ENCODE measurements at regions not wholly inside any gene's neighbourhood (a gene's known extent, or its start where the extent isn't known, plus 50 kb on each side); places are given as distances from the start of the nearest gene placed in this dataset.
A peak's percentile ranks its signal among the peaks of the same experiment; 100 is the strongest.
"Not testable (repeated sequence)": the region's sequence is repeated elsewhere in the genome, so short reads cannot be mapped to it uniquely, and the experiment has no call there.

GRCh38 chr20:29443819-29444218 lies 1813.6 kb upstream of the DEFB115 start:
- Histone ChIP-seq H3K4me3 (no peak overlapping the region), H4K20me1 (ENCODE audit: insufficient read depth) (no peaks in the 10 kb centered on the region), H3K4me1 (ENCODE audit: insufficient read depth) (no peaks in the 10 kb centered on the region), H3F3A (ENCODE audit: insufficient read depth) (no peaks in the 10 kb centered on the region), H3K27me3 (replicated peaks; ENCODE audit: insufficient read depth) (no peaks in the 10 kb centered on the region), H3K9me2 (ENCODE audit: insufficient read depth) (no peaks in the 10 kb centered on the region), H3K79me2 (ENCODE audit: insufficient read depth) (no peaks in the 10 kb centered on the region), H3K9ac (no peak overlapping the region), H2AFZ (no peak overlapping the region), H3K9me3 (ENCODE audit: low read depth) (no peaks in the 10 kb centered on the region), H3K4me2 (ENCODE audit: unreplicated experiment) (no peak overlapping the region), H3K36me3 (ENCODE audit: low read depth) (no peaks in the 10 kb centered on the region), H3K27ac (no peak overlapping the region)
- TF ChIP-seq EZH2phosphoT487 (IDR thresholded peaks at IDR 0.05; ENCODE audit: insufficient read depth, low read depth): no peak
- TF ChIP-seq EZH2 (IDR thresholded peaks at IDR 0.05; ENCODE audit: insufficient read depth, poor library complexity, severe bottlenecking): no peak
- in situ Hi-C loops (cut with MboI): no loop called here
- WGBS, 2 experiments (ENCODE audit: low coverage in 1 of 2, low lambda C conversion rate in 2 of 2, missing lambda C conversion rate in 2 of 2): 3 to 4% methylated on average over 3 of the region's 3 CpGs
- DNase-seq: no peak

GRCh38 chr20:29445050-29445907 lies 1812.2 kb upstream of the DEFB115 start:
- H3K27ac ChIP-seq; in situ Hi-C loops (cut with MboI); H4K20me1 ChIP-seq (ENCODE audit: insufficient read depth); H3K9me3 ChIP-seq (ENCODE audit: low read depth); H3K9me2 ChIP-seq (ENCODE audit: insufficient read depth); H3K27me3 ChIP-seq (replicated peaks; ENCODE audit: insufficient read depth); H3K9ac ChIP-seq; H3K4me1 ChIP-seq (ENCODE audit: insufficient read depth); H3F3A ChIP-seq (ENCODE audit: insufficient read depth); H3K79me2 ChIP-seq (ENCODE audit: insufficient read depth); H3K36me3 ChIP-seq (ENCODE audit: low read depth): not testable (repeated sequence)
- Histone ChIP-seq H3K4me2 (ENCODE audit: unreplicated experiment) (peak overlapping the region; percentile 35), H2AFZ (peak overlapping the region; percentile 75), H3K4me3 (peak overlapping the region; percentile 55; the same call in 1 of the 2 replicates)
- DNase-seq: peak; percentile 47
- 30 to 31% methylated on average over 26 to 28 of the region's 28 CpGs for WGBS, 2 experiments (ENCODE audit: low coverage in 1 of 2, low lambda C conversion rate in 2 of 2, missing lambda C conversion rate in 2 of 2)

GRCh38 chr20:29447517-29448484 lies 1809.7 kb upstream of the DEFB115 start:
- H3K79me2 ChIP-seq (ENCODE audit: insufficient read depth); H3K4me1 ChIP-seq (ENCODE audit: insufficient read depth); H3K9me3 ChIP-seq (ENCODE audit: low read depth); H3K27ac ChIP-seq; H3K36me3 ChIP-seq (ENCODE audit: low read depth); H3K9me2 ChIP-seq (ENCODE audit: insufficient read depth); H2AFZ ChIP-seq; H3K27me3 ChIP-seq (replicated peaks; ENCODE audit: insufficient read depth); H3K4me2 ChIP-seq (ENCODE audit: unreplicated experiment); H3K4me3 ChIP-seq; in situ Hi-C loops (cut with MboI); DNase-seq; H4K20me1 ChIP-seq (ENCODE audit: insufficient read depth); H3K9ac ChIP-seq; H3F3A ChIP-seq (ENCODE audit: insufficient read depth): not testable (repeated sequence)
- WGBS, 2 experiments (ENCODE audit: low coverage in 1 of 2, low lambda C conversion rate in 2 of 2, missing lambda C conversion rate in 2 of 2): 32 to 38% methylated on average over 44 to 52 of the region's 52 CpGs

DNA sequence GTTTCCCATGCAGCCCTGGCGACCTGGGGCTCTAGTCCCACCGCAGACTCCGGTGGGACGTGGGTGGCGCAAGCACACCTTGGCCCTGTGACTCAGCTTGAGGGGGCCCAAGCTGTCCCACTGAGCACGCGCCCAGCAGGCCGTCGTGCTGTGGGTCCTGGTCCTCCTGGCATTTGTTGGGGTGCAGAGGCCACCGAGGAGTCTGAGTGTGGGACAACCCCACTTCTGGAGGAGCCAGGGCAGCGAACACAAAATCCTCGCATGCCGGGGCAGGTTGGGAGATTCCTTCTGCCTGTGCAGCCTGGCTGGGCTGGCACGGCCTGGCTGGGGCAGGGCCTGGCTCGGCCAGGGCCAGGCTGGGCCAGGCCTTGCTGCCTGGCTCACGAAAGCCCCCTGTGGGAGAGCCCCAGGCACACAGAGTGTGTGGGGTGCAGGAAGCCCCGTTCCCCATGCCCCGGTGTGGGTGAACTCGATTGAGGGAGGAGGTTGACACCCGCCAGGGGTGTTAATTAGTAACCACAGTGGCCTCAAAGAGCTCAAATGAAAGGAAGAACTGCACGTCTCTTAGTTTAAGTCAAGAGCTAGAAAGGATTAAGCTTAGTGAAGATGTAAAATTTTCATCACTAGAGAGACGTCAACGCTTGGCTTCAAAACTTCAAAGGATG lies 1808.5 kb upstream of the DEFB115 start:
- no peaks in the 10 kb centered on the region for H3K9me2 ChIP-seq (ENCODE audit: insufficient read depth)
- H3K9me3 ChIP-seq (ENCODE audit: low read depth): no peaks in the 10 kb centered on the region
- H3K4me3 ChIP-seq: no peak overlapping the region
- no peak overlapping the region for H3K4me2 ChIP-seq (ENCODE audit: unreplicated experiment)
- 49 to 51% methylated on average over 23 of the region's 23 CpGs for WGBS, 2 experiments (ENCODE audit: low coverage in 1 of 2, low lambda C conversion rate in 2 of 2, missing lambda C conversion rate in 2 of 2)
- no peak overlapping the region for H2AFZ ChIP-seq
- in situ Hi-C loops (cut with MboI): no loop called here
- H3K36me3 ChIP-seq (ENCODE audit: low read depth): no peaks in the 10 kb centered on the region
- no peaks in the 10 kb centered on the region for H4K20me1 ChIP-seq (ENCODE audit: insufficient read depth)
- DNase-seq: no peak
- H3K4me1 ChIP-seq (ENCODE audit: insufficient read depth): no peaks in the 10 kb centered on the region
- no peaks in the 10 kb centered on the region for H3K79me2 ChIP-seq (ENCODE audit: insufficient read depth)
- no peaks in the 10 kb centered on the region for H3F3A ChIP-seq (ENCODE audit: insufficient read depth)
- no peak for TF ChIP-seq EZH2phosphoT487 (IDR thresholded peaks at IDR 0.05; ENCODE audit: insufficient read depth, low read depth)
- no peak for TF ChIP-seq EZH2 (IDR thresholded peaks at IDR 0.05; ENCODE audit: insufficient read depth, poor library complexity, severe bottlenecking)
- no peak overlapping the region for H3K27ac ChIP-seq
- no peak overlapping the region for H3K9ac ChIP-seq
- no peaks in the 10 kb centered on the region for H3K27me3 ChIP-seq (replicated peaks; ENCODE audit: insufficient read depth)
